ENCODE measurements at regions not wholly inside any gene's neighbourhood (a gene's known extent, or its start where the extent isn't known, plus 50 kb on each side); places are given as distances from the start of the nearest gene placed in this dataset.

GRCh38 chr14:97251491-97252155 is 454.4 kb downstream of the VRK1 start:
- H3K4me3 ChIP-seq (ENCODE audit: control insufficient read depth, low read depth, low read length) = no peak overlapping the region
- DNase-seq (ENCODE audit: low read depth) = no peak
- no peak for TF ChIP-seq CTCF (IDR thresholded peaks at IDR 0.05; ENCODE audit: control insufficient read depth, insufficient read depth, low read depth, low read length, missing control alignments)

- H3K4me3 ChIP-seq (ENCODE audit: control insufficient read depth, low read depth, low read length) = no peak overlapping the region
- TF ChIP-seq CTCF (IDR thresholded peaks at IDR 0.05; ENCODE audit: control insufficient read depth, insufficient read depth, low read depth, low read length, missing control alignments) = no peak
- no peak for DNase-seq (ENCODE audit: low read depth)
Measured at GRCh38 chr14:97253756-97254155, 456.6 kb downstream of the VRK1 start.

- H3K4me3 ChIP-seq (ENCODE audit: control insufficient read depth, low read depth, low read length) = no peak overlapping the region
- TF ChIP-seq CTCF (IDR thresholded peaks at IDR 0.05; ENCODE audit: control insufficient read depth, insufficient read depth, low read depth, low read length, missing control alignments) = no peak
- no peak for DNase-seq (ENCODE audit: low read depth)
Measured at GRCh38 chr14:97262336-97262735, 465.2 kb downstream of the VRK1 start.

- no peak for DNase-seq (ENCODE audit: low read depth)
- H3K4me3 ChIP-seq (ENCODE audit: control insufficient read depth, low read depth, low read length) = no peak overlapping the region
- no peak for TF ChIP-seq CTCF (IDR thresholded peaks at IDR 0.05; ENCODE audit: control insufficient read depth, insufficient read depth, low read depth, low read length, missing control alignments)
Measured at GRCh38 chr14:97264516-97265230, 467.5 kb downstream of the VRK1 start.

- DNase-seq (ENCODE audit: low read depth) = no peak
- no peak overlapping the region for H3K4me3 ChIP-seq (ENCODE audit: control insufficient read depth, low read depth, low read length)
- no peak for TF ChIP-seq CTCF (IDR thresholded peaks at IDR 0.05; ENCODE audit: control insufficient read depth, insufficient read depth, low read depth, low read length, missing control alignments)
Measured at GRCh38 chr14:97266653-97267052, 469.5 kb downstream of the VRK1 start.

GRCh38 chr14:97267509-97267908 is 470.3 kb downstream of the VRK1 start:
- TF ChIP-seq CTCF (IDR thresholded peaks at IDR 0.05; ENCODE audit: control insufficient read depth, insufficient read depth, low read depth, low read length, missing control alignments) = no peak
- H3K4me3 ChIP-seq (ENCODE audit: control insufficient read depth, low read depth, low read length) = no peak overlapping the region
- DNase-seq (ENCODE audit: low read depth) = no peak

Data from AG09309 (cell line).